H1 (cell line): ENCODE measurements at regions not wholly inside any gene's neighbourhood (a gene's known extent, or its start where the extent isn't known, plus 50 kb on each side); places are given as distances from the start of the nearest gene placed in this dataset.

ENCODE experiments used
- CTCF ChIA-PET: fragments of 300-600 bp; sonication (Branson Sonifier 250); formaldehyde crosslinking; loops from one replicate; lab custom pipeline; 2021; ENCODE audit not compliant: partially characterized antibody; lab: Charles Lee
- POLR2A ChIA-PET: fragments of 300-600 bp; sonication (Branson Sonifier 250); formaldehyde crosslinking; loops from one replicate; lab custom pipeline; 2021; ENCODE audit warnings: inconsistent platforms; ENCODE audit not compliant: partially characterized antibody; lab: Charles Lee
- DNase-seq, 2 experiments: peaks; one replicate each; pipeline versions ENCODE4 v3.0.0 to v3.0.0-alpha.2; 2010 to 2022; ENCODE audit warnings: low spot score in 2 of 2, low read depth in 1 of 2, mixed read lengths in 1 of 2
- FAIRE-seq: peaks from 2 replicates; lab custom pipeline; 2011; peaks lifted over from hg19 to GRCh38; lab: Jason Lieb, UNC
- H2AFZ ChIP-seq: 2 replicates; pipeline ENCODE4 v1.8.1; 2012; ENCODE audit warnings: low read length, inconsistent platforms
- H2AK5ac ChIP-seq: 2 replicates; pipeline ENCODE4 v1.6.1; 2013; ENCODE audit warnings: low read depth, low read length
- H2BK120ac ChIP-seq: replicated peaks from 2 replicates; pipeline ENCODE3; 2013; ENCODE audit warnings: low read depth, low read length, inconsistent platforms
- H2BK12ac ChIP-seq: 2 replicates; pipeline ENCODE4 v1.6.1; 2013; ENCODE audit warnings: low read depth, low read length
- H2BK15ac ChIP-seq: 2 replicates; pipeline ENCODE4 v1.6.1; 2013; ENCODE audit warnings: low read length
- H2BK20ac ChIP-seq: 2 replicates; pipeline ENCODE4 v1.6.1; 2013; ENCODE audit warnings: low read length
- H2BK5ac ChIP-seq: 2 replicates; pipeline ENCODE4 v1.6.1; 2013; ENCODE audit warnings: low read depth, low read length
- H3K14ac ChIP-seq: 2 replicates; pipeline ENCODE4 v1.6.1; 2013; ENCODE audit warnings: inconsistent platforms; ENCODE audit not compliant: insufficient read length
- H3K18ac ChIP-seq: 2 replicates; pipeline ENCODE4 v1.6.1; 2013; ENCODE audit warnings: low read length; ENCODE audit errors: extremely low read depth
- H3K23ac ChIP-seq: 2 replicates; pipeline ENCODE4 v1.6.1; 2013; ENCODE audit warnings: inconsistent platforms; ENCODE audit not compliant: insufficient read length
- H3K23me2 ChIP-seq: 2 replicates; pipeline ENCODE4 v1.6.1; 2013; ENCODE audit warnings: low read depth, low read length
- H3K27ac ChIP-seq: 2 replicates; pipeline ENCODE4 v1.6.1; 2011; ENCODE audit warnings: low read depth, low read length, inconsistent platforms
- H3K27me3 ChIP-seq, 4 experiments: replicated peaks in 1 of 4; 1 replicate in 1 of 4; 2 replicates in 3 of 4; pipeline versions ENCODE4 v1.6.1 to v1.8.1; 2011 to 2013; ENCODE audit warnings: low read length in 3 of 4, mild to moderate bottlenecking in 3 of 4, inconsistent platforms in 2 of 4, mixed read lengths in 2 of 4, moderate library complexity in 1 of 4; ENCODE audit not compliant: control insufficient read depth in 3 of 4, insufficient read depth in 3 of 4; ENCODE audit errors: extremely low read depth in 1 of 4
- H3K36me3 ChIP-seq, 4 experiments: 2 replicates each; pipeline versions ENCODE4 v1.6.1 to v1.8.1; 2011 to 2013; ENCODE audit warnings: mild to moderate bottlenecking in 4 of 4, low read length in 3 of 4, moderate library complexity in 2 of 4, control low read depth in 1 of 4, inconsistent platforms in 1 of 4; ENCODE audit not compliant: insufficient read depth in 4 of 4, control insufficient read depth in 2 of 4
- H3K4ac ChIP-seq: replicated peaks from 2 replicates; pipeline ENCODE3; 2013; ENCODE audit warnings: low read length, low read depth, mixed read lengths, inconsistent platforms; ENCODE audit not compliant: insufficient read length
- H3K4me1 ChIP-seq, 4 experiments: replicated peaks in 1 of 4; 1 replicate in 1 of 4; 2 replicates in 3 of 4; pipeline versions ENCODE4 v1.6.1 to v1.8.1; 2011 to 2013; ENCODE audit warnings: low read length in 3 of 4, inconsistent platforms in 2 of 4, mixed read lengths in 1 of 4; ENCODE audit not compliant: insufficient read depth in 4 of 4, control insufficient read depth in 3 of 4
- H3K4me2 ChIP-seq, 2 experiments: 2 replicates each; pipeline versions ENCODE4 v1.6.1 to v1.8.1; 2011 to 2013; ENCODE audit warnings: low read depth in 2 of 2, low read length in 2 of 2, control low read depth in 1 of 2, inconsistent platforms in 1 of 2, mild to moderate bottlenecking in 1 of 2; ENCODE audit not compliant: insufficient read depth in 1 of 2
- H3K4me3 ChIP-seq, 4 experiments: fragments of 200-600, 300-600 bp in 1 of 4; sonication (generic), shearing (Covaris generic), sonication (Bioruptor Twin) in 1 of 4; 2 replicates each; pipeline versions ENCODE4 v1.5.1 to v1.8.1; 2011 to 2016; ENCODE audit warnings: low read length in 4 of 4, low read depth in 3 of 4, control low read depth in 2 of 4, inconsistent platforms in 2 of 4, mild to moderate bottlenecking in 2 of 4, mixed read lengths in 1 of 4, moderate library complexity in 1 of 4; ENCODE audit not compliant: insufficient read depth in 2 of 4; ENCODE audit errors: extremely low read depth in 1 of 4
- H3K56ac ChIP-seq: replicated peaks from 2 replicates; pipeline ENCODE3; 2013; ENCODE audit warnings: low read depth, mild to moderate bottlenecking, mixed read lengths, low read length, inconsistent platforms; ENCODE audit not compliant: insufficient read length
- H3K79me1 ChIP-seq: 2 replicates; pipeline ENCODE4 v1.6.1; 2013; ENCODE audit warnings: low read depth, low read length, control low read depth
- H3K79me2 ChIP-seq, 2 experiments: 2 replicates each; pipeline versions ENCODE4 v1.6.1 to v1.8.1; 2012 to 2013; ENCODE audit warnings: low read length in 2 of 2, mild to moderate bottlenecking in 2 of 2, inconsistent platforms in 1 of 2; ENCODE audit not compliant: insufficient read depth in 2 of 2, control insufficient read depth in 1 of 2
- H3K9ac ChIP-seq, 4 experiments: replicated peaks in 1 of 4; 1 replicate in 1 of 4; 2 replicates in 3 of 4; pipeline versions ENCODE4 v1.6.1 to v1.8.1; 2011 to 2013; ENCODE audit warnings: low read depth in 3 of 4, low read length in 3 of 4, control low read depth in 2 of 4, mild to moderate bottlenecking in 2 of 4, moderate library complexity in 2 of 4, inconsistent platforms in 1 of 4; ENCODE audit errors: extremely low read depth in 1 of 4
- H3K9me3 ChIP-seq, 2 experiments: 2 replicates each; pipeline versions ENCODE4 v1.6.1 to v1.8.1; 2012 to 2013; ENCODE audit warnings: mild to moderate bottlenecking in 2 of 2, moderate library complexity in 2 of 2, control low read depth in 1 of 2, inconsistent platforms in 1 of 2, low read depth in 1 of 2, low read length in 1 of 2, mixed read lengths in 1 of 2; ENCODE audit not compliant: insufficient read depth in 2 of 2
- H4K20me1 ChIP-seq, 2 experiments: replicated peaks in 1 of 2; 2 replicates each; pipeline versions ENCODE3 to v1.8.1; 2011 to 2013; ENCODE audit warnings: inconsistent platforms in 2 of 2, low read length in 2 of 2, mild to moderate bottlenecking in 1 of 2; ENCODE audit not compliant: insufficient read depth in 2 of 2, control insufficient read depth in 1 of 2
- H4K5ac ChIP-seq: 2 replicates; pipeline ENCODE4 v1.6.1; 2013; ENCODE audit warnings: low read length, low read depth, mixed read lengths, inconsistent platforms; ENCODE audit not compliant: insufficient read length
- H4K8ac ChIP-seq: 2 replicates; pipeline ENCODE4 v1.8.0; 2013; ENCODE audit warnings: mild to moderate bottlenecking, moderate library complexity, low read length, inconsistent platforms; ENCODE audit not compliant: insufficient read depth; ENCODE audit errors: extremely low read depth
- H4K91ac ChIP-seq: replicated peaks from 2 replicates; pipeline ENCODE3; 2013; ENCODE audit warnings: low read length, mixed read lengths, inconsistent platforms; ENCODE audit not compliant: insufficient read length
- ATF2 ChIP-seq: IDR thresholded peaks from 2 replicates; pipeline ENCODE4 v1.6.1; 2012; ENCODE audit warnings: low read length, inconsistent platforms
- BACH1 ChIP-seq: IDR thresholded peaks from 2 replicates; pipeline ENCODE4 v1.6.1; 2012; ENCODE audit warnings: low read length, improper control_type of control experiment
- CEBPB ChIP-seq: IDR thresholded peaks from 2 replicates; pipeline ENCODE4 v1.6.1; 2012; ENCODE audit warnings: low read depth, low read length
- EP300 ChIP-seq, 2 experiments: IDR thresholded peaks; 1 replicate in 1 of 2; 2 replicates in 1 of 2; pipeline ENCODE4 v1.6.1; 2011 to 2012; ENCODE audit warnings: low read depth in 2 of 2, low read length in 2 of 2, mild to moderate bottlenecking in 2 of 2, borderline replicate concordance in 1 of 2, inconsistent platforms in 1 of 2, moderate library complexity in 1 of 2
- GABPA ChIP-seq: IDR thresholded peaks from 2 replicates; pipeline ENCODE4 v1.6.1; 2011; ENCODE audit warnings: mild to moderate bottlenecking, low read length, moderate library complexity, borderline replicate concordance; ENCODE audit not compliant: insufficient read depth
- HDAC2 ChIP-seq, 2 experiments: fragments of 300-600 bp in 1 of 2; sonication (generic) in 1 of 2; IDR thresholded peaks; 2 replicates each; pipeline ENCODE4 v1.6.1; 2011 to 2012; ENCODE audit warnings: low read depth in 2 of 2, low read length in 2 of 2, mild to moderate bottlenecking in 2 of 2, moderate library complexity in 2 of 2, borderline replicate concordance in 1 of 2, inconsistent platforms in 1 of 2
- KDM4A ChIP-seq: IDR thresholded peaks from one replicate; pipeline ENCODE4 v1.7.1; 2012; ENCODE audit warnings: low read depth, mild to moderate bottlenecking, moderate library complexity, low read length, inconsistent platforms; ENCODE audit not compliant: severe bottlenecking
- RXRA ChIP-seq: IDR thresholded peaks from 2 replicates; pipeline ENCODE4 v1.6.1; 2011; ENCODE audit warnings: low read depth, mild to moderate bottlenecking, low read length, moderate library complexity; ENCODE audit not compliant: insufficient read depth
- SP1 ChIP-seq: IDR thresholded peaks from 2 replicates; pipeline ENCODE4 v1.6.1; 2011; ENCODE audit warnings: low read depth, low read length
- YY1 ChIP-seq: IDR thresholded peaks from 2 replicates; pipeline ENCODE4 v1.6.1; 2011; ENCODE audit warnings: low read depth, mild to moderate bottlenecking, low read length
- TF ChIP-seq, protein P1 (sequence below), 3 experiments: IDR thresholded peaks; 1 replicate in 2 of 3; 2 replicates in 1 of 3; pipeline versions ENCODE4 v1.5.1 to v1.6.1; 2011; ENCODE audit warnings: low read length in 3 of 3, mild to moderate bottlenecking in 3 of 3, inconsistent platforms in 2 of 3, low read depth in 1 of 3, moderate library complexity in 1 of 3; ENCODE audit not compliant: insufficient read depth in 1 of 3; ENCODE audit errors: control extremely low read depth in 1 of 3

GRCh38 chr3:159632851-159633250 lies 355.8 kb upstream of the IL12A start:
- POLR2A ChIA-PET: no interaction called here
- H4K8ac ChIP-seq: no peak overlapping the region
- TF ChIP-seq, protein P1, sequence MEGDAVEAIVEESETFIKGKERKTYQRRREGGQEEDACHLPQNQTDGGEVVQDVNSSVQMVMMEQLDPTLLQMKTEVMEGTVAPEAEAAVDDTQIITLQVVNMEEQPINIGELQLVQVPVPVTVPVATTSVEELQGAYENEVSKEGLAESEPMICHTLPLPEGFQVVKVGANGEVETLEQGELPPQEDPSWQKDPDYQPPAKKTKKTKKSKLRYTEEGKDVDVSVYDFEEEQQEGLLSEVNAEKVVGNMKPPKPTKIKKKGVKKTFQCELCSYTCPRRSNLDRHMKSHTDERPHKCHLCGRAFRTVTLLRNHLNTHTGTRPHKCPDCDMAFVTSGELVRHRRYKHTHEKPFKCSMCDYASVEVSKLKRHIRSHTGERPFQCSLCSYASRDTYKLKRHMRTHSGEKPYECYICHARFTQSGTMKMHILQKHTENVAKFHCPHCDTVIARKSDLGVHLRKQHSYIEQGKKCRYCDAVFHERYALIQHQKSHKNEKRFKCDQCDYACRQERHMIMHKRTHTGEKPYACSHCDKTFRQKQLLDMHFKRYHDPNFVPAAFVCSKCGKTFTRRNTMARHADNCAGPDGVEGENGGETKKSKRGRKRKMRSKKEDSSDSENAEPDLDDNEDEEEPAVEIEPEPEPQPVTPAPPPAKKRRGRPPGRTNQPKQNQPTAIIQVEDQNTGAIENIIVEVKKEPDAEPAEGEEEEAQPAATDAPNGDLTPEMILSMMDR (IDR thresholded peaks at IDR 0.05; ENCODE audit: control extremely low read depth in 1 of 3, insufficient read depth in 1 of 3, low read depth in 1 of 3, low read length in 3 of 3): no peak
- TF ChIP-seq RXRA: no peak
- no peak for TF ChIP-seq EP300 (IDR thresholded peaks at IDR 0.05; ENCODE audit: borderline replicate concordance in 1 of 2, low read depth in 2 of 2, low read length in 2 of 2)
- TF ChIP-seq GABPA: no peak
- no peak for TF ChIP-seq SP1
- TF ChIP-seq KDM4A: no peak
- no peak for TF ChIP-seq BACH1
- TF ChIP-seq HDAC2 (IDR thresholded peaks at IDR 0.05; ENCODE audit: borderline replicate concordance in 1 of 2, low read depth in 2 of 2, low read length in 2 of 2): no peak
- no peak for TF ChIP-seq CEBPB
- TF ChIP-seq YY1: no peak
- TF ChIP-seq ATF2: no peak

More at GRCh38 chr3:159632851-159633250, 355.8 kb upstream of the IL12A start:
- H3K9ac ChIP-seq: no peak overlapping the region
- peaks cover 0 to 7% (median 2%) of the 10 kb centered on the region in 4 experiments; a peak in 2 of 7 replicates for H3K4me1 ChIP-seq
- CTCF ChIA-PET: interaction anchor here (0.5 to 2.1 kb wide), 5 partner anchors 10 to 810 kb away, joined by 3 to 8 read pairs (median 3); no protein-coding TSS in a partner anchor
- no peak overlapping the region for H2AK5ac ChIP-seq
- H3K4ac ChIP-seq: no peak overlapping the region
- H3K23me2 ChIP-seq: no peaks in the 10 kb centered on the region; the same call in 1 of the 2 replicates
- no peak overlapping the region for H2BK5ac ChIP-seq
- H3K14ac ChIP-seq: no peak overlapping the region
- no peak overlapping the region for H2BK15ac ChIP-seq
- H3K4me3 ChIP-seq: no peak overlapping the region
- no peaks in the 10 kb centered on the region for H3K27me3 ChIP-seq
- H4K5ac ChIP-seq: no peak overlapping the region
- no peaks in the 10 kb centered on the region for H4K20me1 ChIP-seq
- H3K36me3 ChIP-seq: no peaks in the 10 kb centered on the region
- no peaks in the 10 kb centered on the region for H3K79me1 ChIP-seq
- no peak overlapping the region for H4K91ac ChIP-seq
- H2BK12ac ChIP-seq: no peak overlapping the region
- H3K4me2 ChIP-seq: no peak overlapping the region
- H3K79me2 ChIP-seq: no peaks in the 10 kb centered on the region
- H2BK20ac ChIP-seq: no peak overlapping the region
- no peak overlapping the region for H2BK120ac ChIP-seq
- DNase-seq (no peak), FAIRE-seq (no peak)
- H2AFZ ChIP-seq: no peak overlapping the region
- H3K18ac ChIP-seq: no peak overlapping the region
- no peak overlapping the region for H3K23ac ChIP-seq
- H3K56ac ChIP-seq: no peak overlapping the region
- H3K27ac ChIP-seq: no peak overlapping the region
- H3K9me3 ChIP-seq: no peaks in the 10 kb centered on the region
